Thyroid gland (tissue), 4 donors: ENCODE measurements at regions not wholly inside any gene's neighbourhood (a gene's known extent, or its start where the extent isn't known, plus 50 kb on each side); places are given as distances from the start of the nearest gene placed in this dataset.
"Not testable (repeated sequence)": the region's sequence is repeated elsewhere in the genome, so short reads cannot be mapped to it uniquely, and the experiment has no call there.

ENCODE experiments used
- CTCF ChIP-seq, 6 experiments: fragments of 200-600 bp in 3 of 6; fragments of 450-650 bp in 3 of 6; sonication (generic) in 3 of 6; IDR thresholded peaks; one replicate each; pipeline ENCODE4 v1.5.1; 2016 to 2019; ENCODE audit warnings: antibody characterized with exemption in 6 of 6, mild to moderate bottlenecking in 2 of 6, inconsistent platforms in 1 of 6, moderate library complexity in 1 of 6
- POLR2A ChIP-seq, 2 donors: fragments of 450-650 bp; IDR thresholded peaks; one replicate each; pipeline ENCODE4 v1.6.1; 2017; ENCODE audit warnings: antibody characterized with exemption in 2 of 2, mild to moderate bottlenecking in 2 of 2, moderate library complexity in 1 of 2

GRCh38 chr4:118595883-118596282 is 89.3 kb upstream of the METTL14 start:
- TF ChIP-seq CTCF, POLR2A (IDR thresholded peaks at IDR 0.05): not testable (repeated sequence)
